Neuron (in vitro differentiated cells): ENCODE measurements at regions not wholly inside any gene's neighbourhood (a gene's known extent, or its start where the extent isn't known, plus 50 kb on each side); places are given as distances from the start of the nearest gene placed in this dataset.

Source experiments
- H2AFZ ChIP-seq: one replicate; pipeline ENCODE4 v1.6.1; 2013; ENCODE audit warnings: low read depth, mild to moderate bottlenecking, inconsistent platforms, low read length, moderate library complexity
- H3K27me3 ChIP-seq: one replicate; pipeline ENCODE4 v1.6.1; 2013; ENCODE audit warnings: low read length; ENCODE audit not compliant: insufficient read depth
- H3K36me3 ChIP-seq: one replicate; pipeline ENCODE4 v1.6.1; 2013; ENCODE audit warnings: low read length; ENCODE audit not compliant: insufficient read depth
- H3K4me1 ChIP-seq: one replicate; pipeline ENCODE4 v1.6.1; 2013; ENCODE audit warnings: low read length; ENCODE audit not compliant: insufficient read depth
- H3K4me3 ChIP-seq: 2 replicates; pipeline ENCODE4 v1.5.1; 2013; ENCODE audit warnings: mild to moderate bottlenecking, low read length, moderate library complexity
- H3K9me3 ChIP-seq: one replicate; pipeline ENCODE4 v1.6.1; 2013; ENCODE audit warnings: low read length

DNA sequence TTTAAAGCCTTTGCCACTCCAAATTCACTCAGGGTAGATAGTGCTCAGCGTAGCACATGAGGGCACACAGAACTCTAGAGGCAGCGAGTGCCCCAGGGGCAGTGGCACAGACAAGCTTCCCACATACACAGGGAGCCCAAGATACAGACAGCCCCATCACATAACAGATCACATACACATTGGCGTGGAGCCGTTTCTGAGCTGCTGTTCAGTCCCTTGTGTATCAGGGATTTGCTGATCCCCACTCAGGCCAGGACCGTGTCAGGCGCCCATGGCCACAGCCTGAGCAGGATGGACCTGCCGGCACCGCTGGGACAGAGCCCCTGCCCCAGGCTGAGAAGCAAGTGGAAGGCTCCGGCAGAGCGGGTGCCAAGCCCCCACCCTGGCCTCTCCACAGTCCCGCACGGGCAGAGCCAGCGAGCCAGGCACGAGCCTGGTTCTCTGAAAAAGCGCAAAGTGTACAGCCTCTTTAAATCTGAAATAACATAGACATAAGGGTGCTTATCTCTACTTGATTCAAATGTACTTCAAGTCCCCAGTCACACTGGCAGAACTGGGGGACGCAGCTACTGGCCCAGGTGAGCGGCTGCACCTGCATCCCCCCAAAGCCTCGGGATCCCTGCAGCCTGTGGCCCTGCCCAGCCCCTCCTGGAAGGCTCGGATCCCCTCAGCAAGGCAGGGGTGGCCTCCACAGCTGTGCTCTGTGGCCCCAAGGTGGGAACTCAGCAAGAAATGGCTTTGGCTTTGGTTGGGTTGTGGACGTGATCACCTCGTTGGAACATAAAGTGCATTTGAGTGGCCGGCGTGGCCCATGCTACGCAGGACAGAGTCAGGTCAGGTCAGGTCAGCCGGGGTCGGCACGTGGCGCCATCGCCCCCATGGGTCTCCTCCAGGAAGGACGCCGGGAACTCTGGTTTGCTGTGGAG is 231.3 kb downstream of the ERMARD start:
- Histone ChIP-seq H3K4me3 (no peak overlapping the region), H3K27me3 (no peaks in the 10 kb centered on the region), H3K36me3 (no peaks in the 10 kb centered on the region), H3K9me3 (no peaks in the 10 kb centered on the region), H2AFZ (no peak overlapping the region), H3K4me1 (no peaks in the 10 kb centered on the region)

DNA sequence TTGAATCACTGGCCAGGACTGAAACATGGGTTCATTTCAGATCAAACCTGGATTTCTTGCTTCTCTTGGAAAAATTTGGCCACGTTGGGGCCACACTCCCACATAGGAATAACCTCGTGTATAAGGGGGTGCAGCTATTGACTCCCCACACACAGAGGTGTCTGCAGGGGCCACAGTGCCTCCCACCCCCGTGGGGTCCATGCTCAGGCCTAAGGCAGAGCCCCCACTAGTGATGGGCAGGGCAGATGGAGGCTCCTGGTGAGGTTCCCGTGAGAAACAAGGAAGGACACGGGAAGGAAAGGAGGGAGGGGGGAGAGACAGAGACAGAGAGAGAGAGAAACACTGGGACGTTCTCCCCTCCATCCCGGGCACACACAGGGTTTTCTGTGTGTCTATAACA is 230.5 kb downstream of the ERMARD start:
- no peak overlapping the region for H3K4me3 ChIP-seq
- H3K36me3 ChIP-seq = no peaks in the 10 kb centered on the region
- no peak overlapping the region for H2AFZ ChIP-seq
- H3K9me3 ChIP-seq = no peaks in the 10 kb centered on the region
- no peaks in the 10 kb centered on the region for H3K4me1 ChIP-seq
- H3K27me3 ChIP-seq = no peaks in the 10 kb centered on the region

DNA sequence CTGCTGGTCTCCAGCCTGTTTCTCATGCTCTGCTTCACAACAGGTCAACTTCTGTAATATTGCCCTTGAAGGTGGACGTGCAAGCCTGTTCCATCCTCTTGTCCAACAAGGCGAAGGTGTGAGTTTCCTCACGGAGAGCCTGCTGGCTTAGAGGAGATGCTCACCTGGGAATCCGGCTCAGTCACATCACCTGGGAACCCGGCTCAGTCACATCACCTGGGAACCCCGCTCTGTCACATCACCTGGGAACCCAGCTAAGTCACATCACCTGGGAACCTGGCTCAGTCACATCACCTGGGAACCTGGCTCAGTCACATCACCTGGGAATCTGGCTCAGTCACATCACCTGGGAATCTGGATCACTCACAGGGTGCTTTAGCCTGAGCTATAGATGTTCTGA is 230.1 kb downstream of the ERMARD start:
- Histone ChIP-seq H3K4me3 (no peak overlapping the region), H3K4me1 (no peaks in the 10 kb centered on the region), H3K36me3 (no peaks in the 10 kb centered on the region), H3K27me3 (no peaks in the 10 kb centered on the region), H3K9me3 (no peaks in the 10 kb centered on the region), H2AFZ (no peak overlapping the region)

DNA sequence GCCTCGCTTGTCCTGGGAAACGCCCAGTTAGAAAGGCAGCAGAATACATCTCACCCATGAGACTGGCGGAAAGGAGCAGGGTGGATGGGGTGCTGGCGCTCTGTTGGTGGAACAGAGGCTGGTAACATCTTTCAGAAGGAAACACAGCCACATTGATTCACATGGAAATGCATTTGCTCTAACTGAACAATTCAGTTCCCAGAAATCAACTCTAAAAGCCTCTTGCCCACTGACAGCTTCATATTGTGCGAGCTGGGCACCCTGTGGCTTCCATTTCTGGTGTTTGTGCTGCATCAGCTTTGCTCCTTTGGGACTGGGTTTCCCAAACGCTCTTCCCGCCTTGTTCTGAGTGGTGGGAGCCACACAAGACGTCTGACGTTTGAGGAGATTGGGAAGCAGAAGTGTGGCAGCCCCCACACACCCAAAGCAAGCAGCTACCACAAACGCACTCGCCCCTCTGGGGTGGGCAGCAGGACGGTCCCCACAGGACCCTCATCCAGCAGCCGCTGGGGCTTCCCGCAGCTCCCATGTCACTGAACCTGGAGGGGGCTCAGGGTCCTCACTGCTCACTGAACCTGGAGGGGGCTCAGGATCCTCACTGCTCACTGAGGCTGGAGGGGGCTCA is 229.5 kb downstream of the ERMARD start:
- Histone ChIP-seq H3K4me3 (no peak overlapping the region), H3K27me3 (no peaks in the 10 kb centered on the region), H3K9me3 (no peaks in the 10 kb centered on the region), H2AFZ (no peak overlapping the region), H3K4me1 (no peaks in the 10 kb centered on the region), H3K36me3 (no peaks in the 10 kb centered on the region)

DNA sequence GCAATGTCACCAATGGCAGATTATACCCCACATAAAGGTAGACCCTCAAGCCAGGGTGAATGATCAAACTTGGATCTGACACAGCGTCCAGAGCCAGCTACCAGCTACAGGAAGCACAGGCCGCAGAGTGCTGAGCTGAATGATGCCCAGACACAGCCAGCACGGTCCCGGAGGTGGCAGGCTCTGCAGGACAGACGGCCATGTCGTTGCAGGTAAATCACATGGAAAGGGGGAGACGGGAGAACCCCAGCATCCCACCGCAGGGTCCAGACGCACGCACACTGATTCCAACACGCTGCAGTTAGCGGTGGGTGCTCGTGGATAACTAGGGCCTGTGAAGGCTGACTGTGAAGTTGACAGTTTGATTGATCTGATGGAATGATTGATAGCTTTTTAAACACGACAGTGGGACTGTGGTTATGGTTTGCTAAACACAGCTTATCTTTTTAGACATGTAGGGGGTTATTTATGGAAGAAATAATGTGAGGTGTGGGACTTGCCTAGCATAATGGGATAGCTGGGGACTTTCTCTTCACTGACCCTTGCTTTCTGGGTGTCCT is 228.5 kb downstream of the ERMARD start:
- Histone ChIP-seq H3K36me3 (no peaks in the 10 kb centered on the region), H3K4me3 (no peak overlapping the region)

DNA sequence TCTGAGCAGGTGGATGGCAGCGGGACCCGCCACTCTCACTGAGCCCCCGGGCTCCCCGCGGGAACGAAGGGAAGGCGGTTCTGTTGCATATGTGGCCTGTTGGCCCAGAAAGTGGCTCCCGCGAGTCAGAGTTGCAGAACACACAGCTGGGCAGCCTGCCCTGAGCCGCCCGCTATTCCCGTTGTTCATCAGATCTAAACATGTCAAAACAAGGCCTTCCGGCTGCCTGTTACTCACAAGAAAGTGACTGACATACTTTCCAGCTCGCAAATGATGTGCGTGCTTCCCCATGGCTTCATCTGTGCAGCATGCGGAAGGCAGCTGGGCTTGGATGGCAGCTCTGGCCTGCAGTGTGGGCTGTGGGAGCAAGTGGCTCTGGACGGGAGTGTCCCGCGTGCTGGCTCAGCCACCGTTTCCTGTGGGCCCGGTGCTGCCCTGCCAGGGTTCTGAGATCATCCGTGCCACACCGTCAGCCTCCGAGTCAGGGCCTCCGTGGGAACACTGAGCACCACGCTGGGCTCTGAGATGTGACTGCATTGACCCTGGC is 227.3 kb downstream of the ERMARD start:
- Histone ChIP-seq H3K4me1 (no peaks in the 10 kb centered on the region), H3K36me3 (no peaks in the 10 kb centered on the region), H3K27me3 (no peaks in the 10 kb centered on the region), H3K9me3 (no peaks in the 10 kb centered on the region), H3K4me3 (no peak overlapping the region), H2AFZ (no peak overlapping the region)

More for the DNA sequence above, 228.5 kb downstream of the ERMARD start:
- Histone ChIP-seq H2AFZ (no peak overlapping the region), H3K4me1 (no peaks in the 10 kb centered on the region), H3K27me3 (no peaks in the 10 kb centered on the region), H3K9me3 (no peaks in the 10 kb centered on the region)

DNA sequence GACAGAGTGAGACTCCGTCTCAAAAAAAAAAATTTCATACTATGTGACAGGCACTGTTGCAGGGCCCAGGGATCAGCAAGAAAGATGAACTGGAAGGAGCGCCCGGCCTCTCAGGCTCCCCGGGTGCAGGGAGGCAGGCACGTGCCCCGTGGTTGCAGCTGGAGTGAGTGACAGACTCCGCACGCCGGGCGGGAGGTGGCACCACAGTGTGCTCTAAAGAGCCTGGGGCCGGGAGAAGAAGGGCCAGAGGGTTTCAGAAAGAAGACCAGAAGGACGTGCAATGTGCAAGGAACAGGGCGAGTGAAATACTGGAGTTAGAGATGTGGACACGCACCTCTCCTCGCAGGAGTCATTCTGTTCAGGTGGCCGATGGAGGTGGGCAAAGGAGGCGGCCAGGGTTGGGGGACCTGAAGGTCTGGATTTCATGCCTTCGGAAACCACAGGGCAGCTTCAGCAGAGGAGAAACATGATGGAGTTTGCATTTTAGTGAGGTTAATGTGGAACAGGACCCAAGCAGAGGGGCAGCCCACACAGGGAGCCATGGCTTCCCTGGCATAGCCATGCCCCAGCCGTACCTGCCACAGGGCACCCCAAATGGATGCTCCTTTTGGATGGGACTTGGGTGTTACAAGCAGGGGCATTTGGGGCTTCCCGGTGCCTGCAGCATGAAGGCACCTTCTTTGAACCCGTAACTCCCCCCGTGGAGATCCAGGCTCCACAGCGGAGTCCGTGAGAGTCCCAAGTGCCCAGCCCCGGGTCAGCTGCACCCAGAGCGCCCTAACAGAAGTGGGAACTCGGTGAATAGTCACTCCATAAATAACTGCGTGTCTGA is 226.2 kb downstream of the ERMARD start:
- H3K9me3 ChIP-seq = no peaks in the 10 kb centered on the region
- H3K27me3 ChIP-seq = no peaks in the 10 kb centered on the region
- no peak overlapping the region for H3K4me3 ChIP-seq
- H2AFZ ChIP-seq = no peak overlapping the region
- no peaks in the 10 kb centered on the region for H3K4me1 ChIP-seq
- no peaks in the 10 kb centered on the region for H3K36me3 ChIP-seq

DNA sequence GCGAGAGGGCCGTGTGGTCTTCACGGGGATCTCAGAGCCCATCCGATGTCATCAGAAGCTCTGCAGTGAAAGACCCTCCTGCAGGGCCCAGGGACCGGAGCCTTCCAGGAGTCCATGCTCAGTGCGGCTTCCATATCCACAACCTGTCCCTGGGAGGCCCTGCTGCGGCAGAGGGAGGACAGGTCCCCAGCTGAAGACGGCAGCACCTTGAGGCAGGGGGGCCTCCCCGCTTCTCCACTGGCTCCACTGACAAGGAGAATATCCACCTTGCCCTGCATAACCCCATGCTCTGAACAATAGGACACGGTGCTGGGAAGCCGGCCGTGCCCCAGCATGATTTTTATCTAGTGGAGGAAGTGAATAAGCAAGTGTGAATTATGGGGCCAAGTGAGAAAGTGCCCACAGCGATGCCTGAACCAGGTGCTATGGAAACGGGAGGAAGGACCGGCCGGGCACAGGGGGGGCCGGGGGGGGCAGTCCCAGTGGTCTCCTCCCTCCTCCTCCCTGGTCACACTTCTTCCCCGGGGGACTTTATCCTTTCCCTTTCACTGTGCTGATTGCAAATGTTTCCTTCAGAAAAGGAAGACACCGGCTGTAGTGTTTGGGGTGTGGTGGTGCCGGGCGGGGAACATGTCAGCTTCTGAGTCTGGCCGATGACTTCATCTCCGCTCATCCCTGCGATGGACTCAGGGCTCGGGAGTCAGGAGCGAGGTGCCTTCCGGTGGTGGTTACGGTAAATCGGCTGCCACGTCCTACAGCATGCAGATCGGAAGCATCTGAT is 225.1 kb downstream of the ERMARD start:
- Histone ChIP-seq H3K36me3 (no peaks in the 10 kb centered on the region), H2AFZ (no peak overlapping the region), H3K9me3 (no peaks in the 10 kb centered on the region), H3K4me1 (no peaks in the 10 kb centered on the region), H3K4me3 (no peak overlapping the region), H3K27me3 (no peaks in the 10 kb centered on the region)

DNA sequence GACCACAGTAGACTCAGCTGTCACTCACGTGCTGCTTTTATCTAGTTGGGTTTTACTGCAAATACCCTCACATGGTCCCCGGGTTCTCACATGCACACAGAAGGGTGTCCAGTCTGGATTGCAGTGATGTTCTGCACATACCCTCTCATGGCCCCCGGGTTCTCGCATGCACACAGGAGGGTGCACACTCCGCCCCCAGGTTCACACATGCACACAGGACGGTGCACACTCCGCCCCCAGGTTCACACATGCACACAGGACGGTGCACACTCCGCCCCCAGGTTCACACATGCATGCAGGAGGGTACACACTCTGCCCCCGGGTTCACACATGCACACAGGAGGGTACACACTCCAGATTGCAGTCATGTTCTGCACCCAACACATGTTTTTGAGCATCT is 224.3 kb downstream of the ERMARD start:
- Histone ChIP-seq H3K27me3 (no peaks in the 10 kb centered on the region), H3K4me3 (no peak overlapping the region), H3K4me1 (no peaks in the 10 kb centered on the region), H3K9me3 (no peaks in the 10 kb centered on the region), H2AFZ (no peak overlapping the region), H3K36me3 (no peaks in the 10 kb centered on the region)

DNA sequence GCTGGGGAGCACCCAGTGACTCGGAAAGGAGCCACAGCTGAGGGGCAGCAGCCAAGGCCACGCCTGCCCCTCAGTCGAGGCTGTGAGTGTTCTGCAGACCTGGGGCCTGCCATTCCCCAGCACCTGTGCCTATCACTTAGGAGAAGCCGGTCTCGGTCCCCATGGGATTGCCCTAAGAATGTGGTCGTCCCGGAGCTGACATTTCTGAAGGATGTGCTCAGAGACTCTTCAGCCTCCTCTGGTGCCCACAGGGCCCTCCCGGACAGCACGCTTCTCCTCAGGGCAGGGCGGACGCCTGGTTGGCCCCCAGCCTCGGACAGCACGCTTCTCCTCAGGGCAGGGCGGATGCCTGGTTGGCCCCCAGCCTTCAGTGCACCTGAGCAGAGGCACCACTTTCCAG is 223.9 kb downstream of the ERMARD start:
- Histone ChIP-seq H3K4me3 (no peak overlapping the region), H2AFZ (no peak overlapping the region), H3K4me1 (no peaks in the 10 kb centered on the region), H3K36me3 (no peaks in the 10 kb centered on the region), H3K27me3 (no peaks in the 10 kb centered on the region), H3K9me3 (no peaks in the 10 kb centered on the region)

DNA sequence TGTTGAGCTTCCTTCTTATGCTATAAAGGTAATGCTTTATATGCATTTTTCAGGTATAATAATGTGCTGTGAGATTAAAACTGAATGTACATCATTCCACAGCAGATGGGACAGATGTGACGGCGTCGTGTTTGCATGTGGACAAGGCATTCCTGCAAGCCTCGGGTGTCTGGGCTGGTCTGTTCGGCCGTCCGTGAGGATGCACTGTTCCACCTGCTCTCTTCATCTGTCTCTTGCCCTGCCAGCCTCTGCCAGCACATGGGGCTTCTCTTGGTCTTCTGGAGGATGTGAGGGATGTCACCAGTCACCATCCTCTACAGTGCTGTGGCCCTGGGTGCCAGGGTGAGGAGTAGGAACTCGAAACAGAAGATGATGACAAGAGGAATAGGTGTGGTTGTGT is 223.2 kb downstream of the ERMARD start:
- no peaks in the 10 kb centered on the region for H3K9me3 ChIP-seq
- no peak overlapping the region for H2AFZ ChIP-seq
- H3K27me3 ChIP-seq = no peaks in the 10 kb centered on the region
- H3K4me3 ChIP-seq = no peak overlapping the region
- no peaks in the 10 kb centered on the region for H3K4me1 ChIP-seq
- no peaks in the 10 kb centered on the region for H3K36me3 ChIP-seq
